IMR-90 (cell line): ENCODE measurements at regions not wholly inside any gene's neighbourhood (a gene's known extent, or its start where the extent isn't known, plus 50 kb on each side); places are given as distances from the start of the nearest gene placed in this dataset.

Experiments used
- ATAC-seq: fragments of 200-7000 bp; cut with Tn5 transposase; 2 replicates; pipeline ENCODE4 v1.9.1; 2020; ENCODE audit warnings: low read depth, mild to moderate bottlenecking, moderate library complexity
- BruUV-seq: library from RNA; stranded (reverse); fragments of 400-500 nt; replicated peaks from 2 replicates; lab custom pipeline; 2021; lab: Mats Ljungman, UMichigan
- CTCF ChIA-PET: fragments of 300-600 bp; formaldehyde crosslinking; extraction: SDS; loops from one replicate; lab custom pipeline; 2021; ENCODE audit warnings: antibody characterized with exemption; lab: Yijun Ruan, JAX
- POLR2A ChIA-PET: fragments of 300-600 bp; sonication (Branson Sonifier 250); formaldehyde crosslinking; loops from one replicate; lab custom pipeline; 2022; ENCODE audit warnings: antibody characterized with exemption; ENCODE audit not compliant: unreplicated experiment; lab: Charles Lee
- DNase-seq: peaks from one replicate; pipeline ENCODE4 v3.0.0; 2013
- H2AFZ ChIP-seq: replicated peaks from 2 replicates; pipeline ENCODE3; 2013; ENCODE audit warnings: low read length, mild to moderate bottlenecking; ENCODE audit not compliant: poor library complexity
- H2AK5ac ChIP-seq: 2 replicates; pipeline ENCODE4 v1.6.1; 2013; ENCODE audit warnings: low read depth, low read length, inconsistent platforms
- H2AK9ac ChIP-seq: replicated peaks from 2 replicates; pipeline ENCODE3; 2013; ENCODE audit warnings: mild to moderate bottlenecking, low read depth, low read length, moderate library complexity; ENCODE audit not compliant: poor library complexity
- H2BK120ac ChIP-seq: 2 replicates; pipeline ENCODE4 v1.6.1; 2013; ENCODE audit warnings: low read depth, low read length, inconsistent platforms
- H2BK15ac ChIP-seq: 3 replicates; pipeline ENCODE4 v1.6.1; 2013; ENCODE audit warnings: low read depth, low read length, inconsistent platforms
- H2BK20ac ChIP-seq: 2 replicates; pipeline ENCODE4 v1.6.1; 2013; ENCODE audit warnings: low read depth, mild to moderate bottlenecking, inconsistent platforms, low read length, moderate library complexity
- H2BK5ac ChIP-seq: 2 replicates; pipeline ENCODE4 v1.6.1; 2013; ENCODE audit warnings: mild to moderate bottlenecking, low read depth, low read length, inconsistent platforms; ENCODE audit not compliant: poor library complexity, severe bottlenecking
- H3K14ac ChIP-seq: replicated peaks from 2 replicates; pipeline ENCODE4 v1.6.1; 2013; ENCODE audit warnings: low read depth, low read length, inconsistent platforms
- H3K18ac ChIP-seq: 2 replicates; pipeline ENCODE4 v1.6.1; 2013; ENCODE audit warnings: low read depth, low read length, control low read depth
- H3K23ac ChIP-seq: 2 replicates; pipeline ENCODE4 v1.6.1; 2013; ENCODE audit warnings: low read depth, low read length, inconsistent platforms
- H3K27ac ChIP-seq: 2 replicates; pipeline ENCODE4 v1.5.1; 2013; ENCODE audit warnings: mild to moderate bottlenecking, control low read depth, low read length; ENCODE audit not compliant: insufficient read depth
- H3K27me3 ChIP-seq: 2 replicates; pipeline ENCODE4 v1.6.1; 2013; ENCODE audit warnings: low read length; ENCODE audit not compliant: control insufficient read depth, insufficient read depth
- H3K36me3 ChIP-seq: 2 replicates; pipeline ENCODE4 v1.6.1; 2013; ENCODE audit warnings: low read length, mixed read lengths; ENCODE audit not compliant: control insufficient read depth, insufficient read depth
- H3K4ac ChIP-seq: 2 replicates; pipeline ENCODE4 v1.6.1; 2013; ENCODE audit warnings: low read depth, low read length, inconsistent platforms
- H3K4me1 ChIP-seq: 2 replicates; pipeline ENCODE4 v1.6.1; 2013; ENCODE audit warnings: low read length, mixed read lengths; ENCODE audit not compliant: control insufficient read depth, insufficient read depth
- H3K4me2 ChIP-seq: 2 replicates; pipeline ENCODE4 v1.6.1; 2013; ENCODE audit warnings: low read depth, mild to moderate bottlenecking, control low read depth, low read length, moderate library complexity
- H3K4me3 ChIP-seq: 2 replicates; pipeline ENCODE4 v1.5.1; 2013; ENCODE audit warnings: low read depth, mild to moderate bottlenecking, control low read depth, low read length, moderate library complexity; ENCODE audit not compliant: insufficient read depth
- H3K56ac ChIP-seq: 2 replicates; pipeline ENCODE4 v1.6.1; 2013; ENCODE audit warnings: low read length, inconsistent platforms; ENCODE audit not compliant: insufficient read depth; ENCODE audit errors: extremely low read depth
- H3K79me1 ChIP-seq, 2 experiments: 2 replicates each; pipeline ENCODE4 v1.6.1; 2013; ENCODE audit warnings: low read length in 2 of 2, inconsistent platforms in 1 of 2, low read depth in 1 of 2
- H3K9ac ChIP-seq: 2 replicates; pipeline ENCODE4 v1.6.1; 2013; ENCODE audit warnings: low read depth, low read length, control low read depth
- H3K9me1 ChIP-seq: 2 replicates; pipeline ENCODE4 v1.6.1; 2013; ENCODE audit warnings: low read length, inconsistent platforms; ENCODE audit not compliant: insufficient read depth
- H3K9me3 ChIP-seq: 2 replicates; pipeline ENCODE4 v1.6.1; 2013; ENCODE audit warnings: low read length; ENCODE audit not compliant: control insufficient read depth, insufficient read depth
- H4K20me1 ChIP-seq: 2 replicates; pipeline ENCODE4 v1.6.1; 2013; ENCODE audit warnings: low read length, inconsistent platforms; ENCODE audit not compliant: insufficient read depth
- H4K5ac ChIP-seq: 2 replicates; pipeline ENCODE4 v1.6.1; 2013; ENCODE audit warnings: mild to moderate bottlenecking, low read depth, low read length, control low read depth
- H4K8ac ChIP-seq, 2 experiments: 2 replicates each; pipeline ENCODE4 v1.6.1; 2013; ENCODE audit warnings: low read depth in 2 of 2, low read length in 2 of 2, control low read depth in 1 of 2, inconsistent platforms in 1 of 2
- H4K91ac ChIP-seq: 2 replicates; pipeline ENCODE4 v1.6.1; 2013; ENCODE audit warnings: low read depth, low read length, inconsistent platforms; ENCODE audit not compliant: insufficient read depth
- CEBPB ChIP-seq: IDR thresholded peaks from 2 replicates; pipeline ENCODE4 v1.6.1; 2012; ENCODE audit warnings: low read depth, low read length, improper control_type of control experiment
- POLR2A ChIP-seq: IDR thresholded peaks from 2 replicates; pipeline ENCODE4 v1.6.1; 2012; ENCODE audit warnings: mild to moderate bottlenecking, low read depth, low read length
- USF2 ChIP-seq: fragments of 150-350 bp; IDR thresholded peaks from 2 replicates; pipeline ENCODE4 v1.6.1; 2017; ENCODE audit warnings: mild to moderate bottlenecking, antibody characterized with exemption, low read length, low read depth
- WGBS, 2 experiments: methylation state at CpG; one replicate each; pipeline versions ENCODE4 v1.1.5 to v1.1.7; 2013; ENCODE audit warnings: missing lambda C conversion rate in 2 of 2; ENCODE audit not compliant: insufficient read length in 1 of 2; ENCODE audit errors: extremely low coverage in 2 of 2; 5-methylcytosine and 5-hydroxymethylcytosine counted together
- dilution Hi-C: fragments of 300-500 bp; cut with HindIII; formaldehyde crosslinking; loops from one replicate; pipeline ENCODE4 v1.14.3; 2018; ENCODE audit warnings: low sequenced_read_pairs; ENCODE audit not compliant: unreplicated experiment
- in situ Hi-C: fragments of 300-500 bp; cut with MboI; formaldehyde crosslinking; loops from 3 replicates; pipeline ENCODE4 v1.14.3; 2019; ENCODE audit warnings: low sequenced_read_pairs, inconsistent platforms, mixed read lengths
- intact Hi-C: fragments of 100-400 bp; cut with micrococcal nuclease; formaldehyde crosslinking; loops from 2 replicates; pipeline ENCODE4 v1.10.0; 2022

- WGBS, 2 experiments = 60% methylated on average over 1 of the region's 4 CpGs; no CpG with 5 or more reads in 1 of the 2 experiments
- Histone ChIP-seq H3K9me1 (no peaks in the 10 kb centered on the region), H2AK5ac (no peak overlapping the region), H4K5ac (no peak overlapping the region), H3K9me3 (peaks cover 3% of the 10 kb centered on the region; the same call in 1 of the 2 replicates), H2BK20ac (peak overlapping the region; percentile 2), H2BK5ac (no peak overlapping the region), H3K18ac (no peak overlapping the region), H4K20me1 (peaks cover 4% of the 10 kb centered on the region; the same call in 1 of the 2 replicates), H3K9ac (peak overlapping the region; percentile 8; the same call in 1 of the 2 replicates), H3K4me1 (peaks cover 4% of the 10 kb centered on the region), H3K23ac (no peak overlapping the region), H2AFZ (no peak overlapping the region), H2AK9ac (no peak overlapping the region), H3K27me3 (peaks cover 31% of the 10 kb centered on the region), H4K91ac (no peak overlapping the region), H3K4ac (no peak overlapping the region), H2BK120ac (peak overlapping the region; percentile 38), H3K4me2 (peak overlapping the region; percentile 89), H3K14ac (no peak overlapping the region), H3K27ac (peak overlapping the region; percentile 11; the same call in 1 of the 2 replicates), H2BK15ac (no peak overlapping the region), H3K36me3 (no peaks in the 10 kb centered on the region), H3K79me1 (no peaks in the 10 kb centered on the region), H3K56ac (no peak overlapping the region), H4K8ac (no peak overlapping the region), H3K4me3 (no peak overlapping the region)
- no TSS peak for BruUV-seq
- ATAC-seq = no peak
- no peak for DNase-seq
- in situ Hi-C loops (no loop called here), dilution Hi-C loops (no loop called here), intact Hi-C loops (loop anchor here (2.0 to 5.0 kb wide), 2 partner anchors 73 to 563 kb away; partner anchors contain the start of gene ZEB2)
- TF ChIP-seq POLR2A (no peak), USF2 (no peak), CEBPB (no peak)
- ChIA-PET POLR2A (no interaction called here), CTCF (interaction anchor here (0.8 to 1.5 kb wide), 3 partner anchors 12 to 34 kb away, joined by 3 to 4 read pairs (median 3); no protein-coding TSS in a partner anchor)
These were observed 75.8 kb upstream of the ZEB2 start for GRCh38 chr2:144595686-144596072.
